ENCODE measurements at regions not wholly inside any gene's neighbourhood (a gene's known extent, or its start where the extent isn't known, plus 50 kb on each side); places are given as distances from the start of the nearest gene placed in this dataset.

DNA sequence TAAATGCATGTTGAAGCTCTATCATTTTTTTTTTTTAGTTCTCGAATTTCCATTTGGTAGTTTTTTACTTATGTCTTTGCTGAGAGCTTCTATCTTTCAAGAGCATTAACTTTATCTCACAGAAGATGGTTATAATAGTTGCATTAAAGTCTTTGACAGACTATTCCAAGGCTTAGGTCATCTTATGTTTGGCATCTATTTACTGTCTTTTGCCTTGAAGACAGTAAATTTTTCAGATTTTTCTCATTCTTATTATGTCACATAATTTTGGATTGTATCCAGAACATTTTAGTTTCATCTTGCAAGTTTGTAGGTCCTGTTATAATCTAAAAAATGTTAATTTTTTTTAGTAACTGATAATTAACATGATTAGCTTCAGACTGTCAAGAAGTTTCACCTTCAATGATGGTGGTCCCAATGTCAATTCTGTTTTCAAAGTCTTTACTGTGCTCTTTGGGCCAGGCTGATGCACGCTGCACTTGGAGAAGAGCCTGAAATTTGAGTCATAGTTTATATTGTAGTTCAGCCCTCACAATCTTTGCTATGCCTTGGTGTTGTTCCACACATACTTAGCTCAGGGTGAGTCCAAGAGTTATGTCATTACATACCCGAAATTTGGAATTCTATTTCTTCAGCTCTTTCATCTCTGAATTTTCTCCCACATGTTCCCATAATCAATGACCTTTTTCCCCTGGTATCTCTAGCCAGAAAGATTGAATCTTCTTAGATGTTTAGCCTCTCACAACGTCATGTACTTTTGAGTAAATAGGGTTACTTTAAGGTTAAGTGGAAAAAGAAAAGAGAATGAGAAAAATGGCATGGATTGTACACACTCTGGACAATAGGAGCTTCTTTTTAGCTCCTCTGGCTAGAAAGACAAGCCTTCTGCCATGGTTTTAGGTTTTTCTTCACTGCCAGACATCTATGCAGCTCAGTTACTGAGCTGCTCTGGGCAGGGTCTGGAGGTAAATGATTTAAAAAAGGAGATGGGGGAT is 110.3 kb upstream of the BTBD3 start:
- TF ChIP-seq ZNF274 (IDR thresholded peaks at IDR 0.05; ENCODE audit: borderline replicate concordance, extremely low read depth, low read length) (no peak), EZH2 (IDR thresholded peaks at IDR 0.05; ENCODE audit: low read depth, low read length, severe bottlenecking) (no peak), TBP (IDR thresholded peaks at IDR 0.05; ENCODE audit: low read depth, low read length) (no peak), POLR2A (IDR thresholded peaks at IDR 0.05; ENCODE audit: control extremely low read depth in 1 of 2, low read depth in 2 of 2, low read length in 2 of 2) (no peak), CEBPB (IDR thresholded peaks at IDR 0.05; ENCODE audit: low read depth, low read length) (no peak), TCF12 (IDR thresholded peaks at IDR 0.05; ENCODE audit: low read depth, low read length) (no peak)
- TF ChIP-seq, protein P1, sequence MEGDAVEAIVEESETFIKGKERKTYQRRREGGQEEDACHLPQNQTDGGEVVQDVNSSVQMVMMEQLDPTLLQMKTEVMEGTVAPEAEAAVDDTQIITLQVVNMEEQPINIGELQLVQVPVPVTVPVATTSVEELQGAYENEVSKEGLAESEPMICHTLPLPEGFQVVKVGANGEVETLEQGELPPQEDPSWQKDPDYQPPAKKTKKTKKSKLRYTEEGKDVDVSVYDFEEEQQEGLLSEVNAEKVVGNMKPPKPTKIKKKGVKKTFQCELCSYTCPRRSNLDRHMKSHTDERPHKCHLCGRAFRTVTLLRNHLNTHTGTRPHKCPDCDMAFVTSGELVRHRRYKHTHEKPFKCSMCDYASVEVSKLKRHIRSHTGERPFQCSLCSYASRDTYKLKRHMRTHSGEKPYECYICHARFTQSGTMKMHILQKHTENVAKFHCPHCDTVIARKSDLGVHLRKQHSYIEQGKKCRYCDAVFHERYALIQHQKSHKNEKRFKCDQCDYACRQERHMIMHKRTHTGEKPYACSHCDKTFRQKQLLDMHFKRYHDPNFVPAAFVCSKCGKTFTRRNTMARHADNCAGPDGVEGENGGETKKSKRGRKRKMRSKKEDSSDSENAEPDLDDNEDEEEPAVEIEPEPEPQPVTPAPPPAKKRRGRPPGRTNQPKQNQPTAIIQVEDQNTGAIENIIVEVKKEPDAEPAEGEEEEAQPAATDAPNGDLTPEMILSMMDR (IDR thresholded peaks at IDR 0.05; ENCODE audit: control extremely low read depth in 1 of 3, insufficient read depth in 1 of 3, low read depth in 1 of 3, low read length in 3 of 3) = no peak

All from H1 (cell line).